Smooth muscle cell (in vitro differentiated cells): ENCODE measurements at regions not wholly inside any gene's neighbourhood (a gene's known extent, or its start where the extent isn't known, plus 50 kb on each side); places are given as distances from the start of the nearest gene placed in this dataset.

Source experiments
- DNase-seq: peaks from one replicate; lab custom pipeline; 2025; ENCODE audit not compliant: unreplicated experiment; lab: John Stamatoyannopoulos, UW
- H2AFZ ChIP-seq: fragments of 200-600 bp; sonication (generic); 2 replicates; pipeline ENCODE4 v1.6.0; 2016; ENCODE audit warnings: antibody characterized with exemption, low read depth, mild to moderate bottlenecking
- H3F3A ChIP-seq: fragments of 200-600 bp; sonication (generic); 2 replicates; pipeline ENCODE4 v1.6.0; 2017; ENCODE audit warnings: antibody characterized with exemption, low read depth
- H3K27ac ChIP-seq: fragments of 200-600 bp; sonication (generic); 2 replicates; pipeline ENCODE4 v1.5.1; 2016; ENCODE audit warnings: low read depth, mild to moderate bottlenecking
- H3K27me3 ChIP-seq: fragments of 200-600 bp; sonication (generic); 2 replicates; pipeline ENCODE4 v1.6.1; 2016; ENCODE audit warnings: low read depth, mild to moderate bottlenecking
- H3K36me3 ChIP-seq: fragments of 200-600 bp; sonication (generic); 2 replicates; pipeline ENCODE4 v1.5.1; 2016; ENCODE audit warnings: low read depth
- H3K4me1 ChIP-seq: fragments of 200-600 bp; sonication (generic); 2 replicates; pipeline ENCODE4 v1.5.1; 2016; ENCODE audit warnings: low read depth
- H3K4me2 ChIP-seq: fragments of 200-600 bp; sonication (generic); 2 replicates; pipeline ENCODE4 v1.6.0; 2016; ENCODE audit warnings: mild to moderate bottlenecking
- H3K4me3 ChIP-seq: fragments of 200-600 bp; sonication (generic); 2 replicates; pipeline ENCODE4 v1.5.1; 2016; ENCODE audit warnings: mild to moderate bottlenecking
- H3K79me2 ChIP-seq: fragments of 200-600 bp; sonication (generic); 2 replicates; pipeline ENCODE4 v1.6.0; 2016; ENCODE audit warnings: low read depth, mild to moderate bottlenecking
- H3K9ac ChIP-seq: fragments of 200-600 bp; sonication (generic); 2 replicates; pipeline ENCODE4 v1.6.0; 2016; ENCODE audit warnings: low read depth
- H3K9me3 ChIP-seq: fragments of 200-600 bp; sonication (generic); replicated peaks from 2 replicates; pipeline ENCODE4 v1.5.1; 2016; ENCODE audit warnings: low read depth
- H4K20me1 ChIP-seq: fragments of 200-600 bp; sonication (generic); 2 replicates; pipeline ENCODE4 v1.6.0; 2016; ENCODE audit warnings: low read depth
- CTCF ChIP-seq: fragments of 200-600 bp; sonication (generic); IDR thresholded peaks from 2 replicates; pipeline ENCODE4 v1.5.1; 2017; ENCODE audit warnings: borderline replicate concordance, mild to moderate bottlenecking, antibody characterized with exemption; ENCODE audit not compliant: insufficient read depth, poor library complexity, severe bottlenecking
- WGBS: methylation state at CpG from one replicate; pipeline ENCODE4 v1.1.7; 2016; ENCODE audit warnings: low lambda C conversion rate; 5-methylcytosine and 5-hydroxymethylcytosine counted together

- H3K36me3 ChIP-seq, result no peaks in the 10 kb centered on the region
- no peaks in the 10 kb centered on the region for H3K9me3 ChIP-seq
- no peak overlapping the region for H3K9ac ChIP-seq
- H3K27me3 ChIP-seq, result no peaks in the 10 kb centered on the region
- TF ChIP-seq CTCF, result no peak
- H3K4me1 ChIP-seq, result no peaks in the 10 kb centered on the region
- H2AFZ ChIP-seq, result no peak overlapping the region
- peak overlapping the region; percentile 44 for H3K27ac ChIP-seq
- H3K79me2 ChIP-seq, result no peaks in the 10 kb centered on the region
- no peak overlapping the region for H3K4me3 ChIP-seq
- H3K4me2 ChIP-seq, result peak overlapping the region; percentile 58
- H3F3A ChIP-seq, result no peaks in the 10 kb centered on the region
- no peaks in the 10 kb centered on the region for H4K20me1 ChIP-seq
- no peak for DNase-seq
These were observed 739.9 kb downstream of the SLC16A7 start for GRCh38 chr12:60335745-60336144.

DNA sequence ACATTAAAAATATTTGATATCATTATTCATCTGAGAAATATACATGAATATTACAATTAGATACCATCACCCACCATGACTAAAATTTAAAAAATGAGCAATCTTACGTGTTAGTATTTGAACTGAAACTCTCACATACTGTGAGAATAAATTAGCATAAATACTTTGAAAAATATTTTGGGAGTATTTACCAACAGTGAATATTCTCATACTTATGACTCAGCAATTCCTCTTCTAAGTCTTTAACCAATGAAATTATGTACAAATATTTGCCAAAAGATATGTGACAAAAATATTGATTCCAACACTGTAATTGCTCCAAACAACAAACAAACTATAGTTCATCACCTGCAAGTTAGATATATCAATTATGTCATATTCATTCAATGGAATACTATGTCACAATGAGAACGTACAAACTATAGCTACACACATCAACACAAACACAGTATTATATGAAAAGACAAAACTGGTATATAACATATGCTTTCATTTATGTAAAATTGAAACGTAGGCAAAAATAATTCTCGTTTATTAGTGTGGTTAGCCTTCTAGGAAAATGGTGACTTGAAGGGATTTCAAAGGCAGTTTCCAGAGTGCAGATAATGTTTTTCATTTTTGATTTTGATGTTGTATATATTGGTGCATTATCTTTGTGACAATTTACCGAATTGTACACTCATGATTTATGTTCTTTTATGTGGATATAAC is 742.2 kb downstream of the SLC16A7 start:
- Histone ChIP-seq H3K27me3 (no peaks in the 10 kb centered on the region), H3K4me2 (no peak overlapping the region), H3K36me3 (no peaks in the 10 kb centered on the region), H3K4me1 (no peaks in the 10 kb centered on the region), H3K27ac (no peak overlapping the region), H4K20me1 (no peaks in the 10 kb centered on the region), H3K9ac (no peak overlapping the region), H3K79me2 (no peaks in the 10 kb centered on the region), H3K4me3 (no peak overlapping the region), H2AFZ (no peak overlapping the region), H3F3A (no peaks in the 10 kb centered on the region), H3K9me3 (no peaks in the 10 kb centered on the region)
- no peak for DNase-seq
- 89% methylated on average over 5 of the region's 5 CpGs for WGBS
- no peak for TF ChIP-seq CTCF

DNA sequence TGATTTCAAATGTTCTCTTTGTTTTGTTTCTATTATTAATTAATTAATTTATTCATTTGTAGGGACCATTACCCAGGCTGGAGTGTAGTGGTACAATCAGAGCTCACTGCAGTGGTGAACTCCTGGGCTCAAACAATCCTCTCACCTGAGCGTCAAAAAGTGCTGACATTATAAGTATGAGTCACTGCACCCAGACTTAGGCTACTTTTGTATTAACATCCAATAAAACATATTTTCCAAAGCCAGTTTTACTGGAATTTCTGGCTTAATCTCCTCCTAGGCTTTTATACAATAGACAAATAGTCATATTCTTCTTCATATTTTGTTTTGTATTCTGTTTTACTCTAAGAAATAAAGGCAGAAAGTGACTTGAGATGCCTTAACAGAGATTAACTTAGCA is 749.6 kb downstream of the SLC16A7 start:
- no peak overlapping the region for H3K4me2 ChIP-seq
- no peak for TF ChIP-seq CTCF
- H3K4me3 ChIP-seq, result no peak overlapping the region
- peaks cover 4% of the 10 kb centered on the region for H3K27me3 ChIP-seq
- DNase-seq, result no peak
- H4K20me1 ChIP-seq, result no peaks in the 10 kb centered on the region
- H2AFZ ChIP-seq, result no peak overlapping the region
- H3F3A ChIP-seq, result no peaks in the 10 kb centered on the region
- H3K9ac ChIP-seq, result no peak overlapping the region
- WGBS, result 94% methylated on average over 1 of the region's 1 CpG
- no peak overlapping the region for H3K27ac ChIP-seq
- no peaks in the 10 kb centered on the region for H3K36me3 ChIP-seq
- no peaks in the 10 kb centered on the region for H3K79me2 ChIP-seq
- no peaks in the 10 kb centered on the region for H3K9me3 ChIP-seq
- H3K4me1 ChIP-seq, result no peaks in the 10 kb centered on the region

GRCh38 chr12:60349232-60349978 is 753.6 kb downstream of the SLC16A7 start:
- Histone ChIP-seq H2AFZ (no peak overlapping the region), H3K4me2 (no peak overlapping the region), H3K4me3 (no peak overlapping the region), H3K27me3 (peaks cover 4% of the 10 kb centered on the region), H4K20me1 (no peaks in the 10 kb centered on the region), H3K79me2 (no peaks in the 10 kb centered on the region), H3K9me3 (no peaks in the 10 kb centered on the region), H3K36me3 (no peaks in the 10 kb centered on the region), H3K27ac (no peak overlapping the region), H3F3A (no peaks in the 10 kb centered on the region), H3K9ac (no peak overlapping the region), H3K4me1 (no peaks in the 10 kb centered on the region)
- no peak for DNase-seq
- TF ChIP-seq CTCF, result no peak
- 61% methylated on average over 3 of the region's 3 CpGs for whole genome bisulfite sequencing
